ENCODE measurements at regions not wholly inside any gene's neighbourhood (a gene's known extent, or its start where the extent isn't known, plus 50 kb on each side); places are given as distances from the start of the nearest gene placed in this dataset.
A peak's percentile ranks its signal among the peaks of the same experiment; 100 is the strongest.

DNA sequence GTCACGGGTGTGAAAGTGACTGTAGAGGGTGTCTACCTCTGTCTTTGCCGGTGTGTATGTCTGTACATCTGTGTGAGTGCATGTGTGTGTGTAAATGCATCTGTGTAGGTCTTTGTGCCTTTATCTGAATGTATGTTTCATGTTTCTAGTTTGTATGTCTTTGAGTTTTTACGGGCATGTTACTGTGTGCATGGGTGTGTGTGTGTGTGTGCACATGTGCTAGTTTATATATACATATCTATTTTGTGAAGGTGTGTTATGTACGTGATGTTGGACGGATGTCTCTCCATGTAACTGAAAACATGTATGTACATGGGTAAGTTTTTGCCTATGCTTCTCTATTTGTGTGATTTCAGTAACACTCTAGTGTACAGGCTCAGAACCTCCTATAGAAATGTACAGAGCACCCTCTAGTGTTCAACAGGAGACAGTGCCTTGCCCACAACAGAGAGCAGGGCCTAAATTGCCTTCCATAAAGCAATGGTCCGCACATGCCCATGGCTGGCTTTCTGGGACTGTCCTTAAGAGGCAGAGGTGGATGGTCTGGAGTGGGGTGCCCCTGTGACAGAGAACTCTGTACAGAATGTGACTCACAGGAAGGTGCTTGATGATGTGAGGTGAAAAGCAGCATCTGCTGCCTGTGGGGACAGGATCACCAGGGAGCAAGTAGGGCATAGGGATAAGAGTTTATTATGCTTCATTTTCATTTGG, 343.5 kb downstream of the RAPGEF2 start:
- POLR2A ChIA-PET: no interaction called here
- DNase-seq (ENCODE audit: low spot score): peak; percentile 30
- ATAC-seq: peak; percentile 100
- H3K4me1 Mint-ChIP-seq: no peaks in the 10 kb centered on the region
- no peaks in the 10 kb centered on the region; the same call in 1 of the 2 replicates for H3K27me3 Mint-ChIP-seq (ENCODE audit: low read depth)
- H3K27ac Mint-ChIP-seq: no peak overlapping the region
- no peaks in the 10 kb centered on the region for H3K36me3 Mint-ChIP-seq
- H3K9me3 Mint-ChIP-seq: no peaks in the 10 kb centered on the region
- H3K4me3 Mint-ChIP-seq: no peak overlapping the region
- TF ChIP-seq, protein P1, sequence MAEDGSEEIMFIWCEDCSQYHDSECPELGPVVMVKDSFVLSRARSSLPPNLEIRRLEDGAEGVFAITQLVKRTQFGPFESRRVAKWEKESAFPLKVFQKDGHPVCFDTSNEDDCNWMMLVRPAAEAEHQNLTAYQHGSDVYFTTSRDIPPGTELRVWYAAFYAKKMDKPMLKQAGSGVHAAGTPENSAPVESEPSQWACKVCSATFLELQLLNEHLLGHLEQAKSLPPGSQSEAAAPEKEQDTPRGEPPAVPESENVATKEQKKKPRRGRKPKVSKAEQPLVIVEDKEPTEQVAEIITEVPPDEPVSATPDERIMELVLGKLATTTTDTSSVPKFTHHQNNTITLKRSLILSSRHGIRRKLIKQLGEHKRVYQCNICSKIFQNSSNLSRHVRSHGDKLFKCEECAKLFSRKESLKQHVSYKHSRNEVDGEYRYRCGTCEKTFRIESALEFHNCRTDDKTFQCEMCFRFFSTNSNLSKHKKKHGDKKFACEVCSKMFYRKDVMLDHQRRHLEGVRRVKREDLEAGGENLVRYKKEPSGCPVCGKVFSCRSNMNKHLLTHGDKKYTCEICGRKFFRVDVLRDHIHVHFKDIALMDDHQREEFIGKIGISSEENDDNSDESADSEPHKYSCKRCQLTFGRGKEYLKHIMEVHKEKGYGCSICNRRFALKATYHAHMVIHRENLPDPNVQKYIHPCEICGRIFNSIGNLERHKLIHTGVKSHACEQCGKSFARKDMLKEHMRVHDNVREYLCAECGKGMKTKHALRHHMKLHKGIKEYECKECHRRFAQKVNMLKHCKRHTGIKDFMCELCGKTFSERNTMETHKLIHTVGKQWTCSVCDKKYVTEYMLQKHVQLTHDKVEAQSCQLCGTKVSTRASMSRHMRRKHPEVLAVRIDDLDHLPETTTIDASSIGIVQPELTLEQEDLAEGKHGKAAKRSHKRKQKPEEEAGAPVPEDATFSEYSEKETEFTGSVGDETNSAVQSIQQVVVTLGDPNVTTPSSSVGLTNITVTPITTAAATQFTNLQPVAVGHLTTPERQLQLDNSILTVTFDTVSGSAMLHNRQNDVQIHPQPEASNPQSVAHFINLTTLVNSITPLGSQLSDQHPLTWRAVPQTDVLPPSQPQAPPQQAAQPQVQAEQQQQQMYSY (CRISPR knock-in tag; IDR thresholded peaks at IDR 0.05): no peak
- TF ChIP-seq, protein P2, sequence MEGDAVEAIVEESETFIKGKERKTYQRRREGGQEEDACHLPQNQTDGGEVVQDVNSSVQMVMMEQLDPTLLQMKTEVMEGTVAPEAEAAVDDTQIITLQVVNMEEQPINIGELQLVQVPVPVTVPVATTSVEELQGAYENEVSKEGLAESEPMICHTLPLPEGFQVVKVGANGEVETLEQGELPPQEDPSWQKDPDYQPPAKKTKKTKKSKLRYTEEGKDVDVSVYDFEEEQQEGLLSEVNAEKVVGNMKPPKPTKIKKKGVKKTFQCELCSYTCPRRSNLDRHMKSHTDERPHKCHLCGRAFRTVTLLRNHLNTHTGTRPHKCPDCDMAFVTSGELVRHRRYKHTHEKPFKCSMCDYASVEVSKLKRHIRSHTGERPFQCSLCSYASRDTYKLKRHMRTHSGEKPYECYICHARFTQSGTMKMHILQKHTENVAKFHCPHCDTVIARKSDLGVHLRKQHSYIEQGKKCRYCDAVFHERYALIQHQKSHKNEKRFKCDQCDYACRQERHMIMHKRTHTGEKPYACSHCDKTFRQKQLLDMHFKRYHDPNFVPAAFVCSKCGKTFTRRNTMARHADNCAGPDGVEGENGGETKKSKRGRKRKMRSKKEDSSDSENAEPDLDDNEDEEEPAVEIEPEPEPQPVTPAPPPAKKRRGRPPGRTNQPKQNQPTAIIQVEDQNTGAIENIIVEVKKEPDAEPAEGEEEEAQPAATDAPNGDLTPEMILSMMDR (IDR thresholded peaks at IDR 0.05): peak; percentile 78
- CTCF ChIA-PET: no interaction called here

DNA sequence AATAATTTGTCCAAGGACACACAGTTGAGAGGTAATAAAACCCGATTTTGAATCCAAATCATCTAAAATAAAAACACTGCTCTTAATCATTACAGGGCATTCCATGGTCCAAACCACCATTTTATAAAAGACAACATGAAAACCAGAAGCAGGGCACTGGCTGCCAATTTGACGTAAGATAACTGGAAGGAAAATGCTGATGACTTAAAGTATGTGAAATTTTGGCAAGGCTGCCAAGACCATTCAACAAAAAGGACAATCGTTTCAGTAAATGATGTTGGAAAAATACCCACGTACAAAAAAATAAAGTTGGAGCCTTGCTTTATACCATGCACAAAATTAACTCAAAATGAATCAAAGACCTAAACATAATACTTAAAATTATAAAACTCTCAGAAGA, 344.4 kb downstream of the RAPGEF2 start:
- H3K4me1 Mint-ChIP-seq: no peaks in the 10 kb centered on the region
- ChIA-PET POLR2A (no interaction called here), CTCF (no interaction called here)
- H3K27me3 Mint-ChIP-seq (ENCODE audit: low read depth): no peaks in the 10 kb centered on the region; the same call in 1 of the 2 replicates
- DNase-seq (ENCODE audit: low spot score) (no peak), ATAC-seq (no peak)
- no peak overlapping the region for H3K4me3 Mint-ChIP-seq
- H3K27ac Mint-ChIP-seq: no peak overlapping the region
- no peaks in the 10 kb centered on the region for H3K36me3 Mint-ChIP-seq
- H3K9me3 Mint-ChIP-seq: no peaks in the 10 kb centered on the region
- TF ChIP-seq HMGA2 (CRISPR knock-in tag; IDR thresholded peaks at IDR 0.05) (no peak), ZNF138 (CRISPR knock-in tag; conservative IDR thresholded peaks at IDR 0.05) (no peak), SMAD3 (CRISPR knock-in tag; IDR thresholded peaks at IDR 0.05; ENCODE audit: borderline replicate concordance) (no peak), NFATC4 (CRISPR knock-in tag; IDR thresholded peaks at IDR 0.05) (no peak), ZNF219 (CRISPR knock-in tag; IDR thresholded peaks at IDR 0.05; ENCODE audit: borderline replicate concordance) (no peak), KAT7 (CRISPR knock-in tag; IDR thresholded peaks at IDR 0.05; ENCODE audit: borderline replicate concordance) (no peak), JUN (CRISPR knock-in tag; IDR thresholded peaks at IDR 0.05) (no peak), TEAD1 (CRISPR knock-in tag; IDR thresholded peaks at IDR 0.05) (no peak), OVOL2 (CRISPR knock-in tag; IDR thresholded peaks at IDR 0.05; ENCODE audit: borderline replicate concordance) (no peak), CREM (CRISPR knock-in tag; IDR thresholded peaks at IDR 0.05) (no peak)
- TF ChIP-seq, protein P3, sequence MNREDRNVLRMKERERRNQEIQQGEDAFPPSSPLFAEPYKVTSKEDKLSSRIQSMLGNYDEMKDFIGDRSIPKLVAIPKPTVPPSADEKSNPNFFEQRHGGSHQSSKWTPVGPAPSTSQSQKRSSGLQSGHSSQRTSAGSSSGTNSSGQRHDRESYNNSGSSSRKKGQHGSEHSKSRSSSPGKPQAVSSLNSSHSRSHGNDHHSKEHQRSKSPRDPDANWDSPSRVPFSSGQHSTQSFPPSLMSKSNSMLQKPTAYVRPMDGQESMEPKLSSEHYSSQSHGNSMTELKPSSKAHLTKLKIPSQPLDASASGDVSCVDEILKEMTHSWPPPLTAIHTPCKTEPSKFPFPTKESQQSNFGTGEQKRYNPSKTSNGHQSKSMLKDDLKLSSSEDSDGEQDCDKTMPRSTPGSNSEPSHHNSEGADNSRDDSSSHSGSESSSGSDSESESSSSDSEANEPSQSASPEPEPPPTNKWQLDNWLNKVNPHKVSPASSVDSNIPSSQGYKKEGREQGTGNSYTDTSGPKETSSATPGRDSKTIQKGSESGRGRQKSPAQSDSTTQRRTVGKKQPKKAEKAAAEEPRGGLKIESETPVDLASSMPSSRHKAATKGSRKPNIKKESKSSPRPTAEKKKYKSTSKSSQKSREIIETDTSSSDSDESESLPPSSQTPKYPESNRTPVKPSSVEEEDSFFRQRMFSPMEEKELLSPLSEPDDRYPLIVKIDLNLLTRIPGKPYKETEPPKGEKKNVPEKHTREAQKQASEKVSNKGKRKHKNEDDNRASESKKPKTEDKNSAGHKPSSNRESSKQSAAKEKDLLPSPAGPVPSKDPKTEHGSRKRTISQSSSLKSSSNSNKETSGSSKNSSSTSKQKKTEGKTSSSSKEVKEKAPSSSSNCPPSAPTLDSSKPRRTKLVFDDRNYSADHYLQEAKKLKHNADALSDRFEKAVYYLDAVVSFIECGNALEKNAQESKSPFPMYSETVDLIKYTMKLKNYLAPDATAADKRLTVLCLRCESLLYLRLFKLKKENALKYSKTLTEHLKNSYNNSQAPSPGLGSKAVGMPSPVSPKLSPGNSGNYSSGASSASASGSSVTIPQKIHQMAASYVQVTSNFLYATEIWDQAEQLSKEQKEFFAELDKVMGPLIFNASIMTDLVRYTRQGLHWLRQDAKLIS (CRISPR knock-in tag; IDR thresholded peaks at IDR 0.05; ENCODE audit: borderline replicate concordance): no peak
- TF ChIP-seq, protein P4, sequence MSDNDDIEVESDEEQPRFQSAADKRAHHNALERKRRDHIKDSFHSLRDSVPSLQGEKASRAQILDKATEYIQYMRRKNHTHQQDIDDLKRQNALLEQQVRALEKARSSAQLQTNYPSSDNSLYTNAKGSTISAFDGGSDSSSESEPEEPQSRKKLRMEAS (CRISPR knock-in tag; IDR thresholded peaks at IDR 0.05): no peak
- TF ChIP-seq, protein P1 (CRISPR knock-in tag; IDR thresholded peaks at IDR 0.05): no peak
- TF ChIP-seq, protein P5, sequence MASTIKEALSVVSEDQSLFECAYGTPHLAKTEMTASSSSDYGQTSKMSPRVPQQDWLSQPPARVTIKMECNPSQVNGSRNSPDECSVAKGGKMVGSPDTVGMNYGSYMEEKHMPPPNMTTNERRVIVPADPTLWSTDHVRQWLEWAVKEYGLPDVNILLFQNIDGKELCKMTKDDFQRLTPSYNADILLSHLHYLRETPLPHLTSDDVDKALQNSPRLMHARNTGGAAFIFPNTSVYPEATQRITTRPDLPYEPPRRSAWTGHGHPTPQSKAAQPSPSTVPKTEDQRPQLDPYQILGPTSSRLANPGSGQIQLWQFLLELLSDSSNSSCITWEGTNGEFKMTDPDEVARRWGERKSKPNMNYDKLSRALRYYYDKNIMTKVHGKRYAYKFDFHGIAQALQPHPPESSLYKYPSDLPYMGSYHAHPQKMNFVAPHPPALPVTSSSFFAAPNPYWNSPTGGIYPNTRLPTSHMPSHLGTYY (CRISPR knock-in tag; IDR thresholded peaks at IDR 0.05): no peak
- TF ChIP-seq, protein P6, sequence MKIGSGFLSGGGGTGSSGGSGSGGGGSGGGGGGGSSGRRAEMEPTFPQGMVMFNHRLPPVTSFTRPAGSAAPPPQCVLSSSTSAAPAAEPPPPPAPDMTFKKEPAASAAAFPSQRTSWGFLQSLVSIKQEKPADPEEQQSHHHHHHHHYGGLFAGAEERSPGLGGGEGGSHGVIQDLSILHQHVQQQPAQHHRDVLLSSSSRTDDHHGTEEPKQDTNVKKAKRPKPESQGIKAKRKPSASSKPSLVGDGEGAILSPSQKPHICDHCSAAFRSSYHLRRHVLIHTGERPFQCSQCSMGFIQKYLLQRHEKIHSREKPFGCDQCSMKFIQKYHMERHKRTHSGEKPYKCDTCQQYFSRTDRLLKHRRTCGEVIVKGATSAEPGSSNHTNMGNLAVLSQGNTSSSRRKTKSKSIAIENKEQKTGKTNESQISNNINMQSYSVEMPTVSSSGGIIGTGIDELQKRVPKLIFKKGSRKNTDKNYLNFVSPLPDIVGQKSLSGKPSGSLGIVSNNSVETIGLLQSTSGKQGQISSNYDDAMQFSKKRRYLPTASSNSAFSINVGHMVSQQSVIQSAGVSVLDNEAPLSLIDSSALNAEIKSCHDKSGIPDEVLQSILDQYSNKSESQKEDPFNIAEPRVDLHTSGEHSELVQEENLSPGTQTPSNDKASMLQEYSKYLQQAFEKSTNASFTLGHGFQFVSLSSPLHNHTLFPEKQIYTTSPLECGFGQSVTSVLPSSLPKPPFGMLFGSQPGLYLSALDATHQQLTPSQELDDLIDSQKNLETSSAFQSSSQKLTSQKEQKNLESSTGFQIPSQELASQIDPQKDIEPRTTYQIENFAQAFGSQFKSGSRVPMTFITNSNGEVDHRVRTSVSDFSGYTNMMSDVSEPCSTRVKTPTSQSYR (CRISPR knock-in tag; IDR thresholded peaks at IDR 0.05): no peak

Measured in WTC11 (cell line).